ENCODE measurements at regions not wholly inside any gene's neighbourhood (a gene's known extent, or its start where the extent isn't known, plus 50 kb on each side); places are given as distances from the start of the nearest gene placed in this dataset.

DNA sequence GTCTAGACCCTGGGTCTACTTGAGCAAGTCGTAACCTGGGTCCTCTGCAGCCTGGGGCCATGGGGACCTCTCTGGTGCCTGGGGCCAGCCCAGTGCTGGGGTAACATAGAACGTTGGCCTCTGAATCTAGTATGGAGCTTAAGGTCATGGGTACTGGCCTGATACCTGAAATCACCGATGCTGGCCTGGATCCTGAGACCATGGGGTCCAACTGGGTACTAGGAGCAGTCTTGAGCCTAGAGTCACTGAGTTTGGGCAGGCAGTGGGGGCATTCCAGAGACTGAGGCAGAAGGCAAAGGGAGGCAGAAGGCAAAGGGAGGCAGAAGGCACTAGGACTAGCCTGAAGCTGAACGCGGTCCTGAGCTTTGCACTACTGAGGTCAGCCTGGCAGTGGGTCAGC is 1121.1 kb upstream of the PRR20A start:
- Histone ChIP-seq H3K4me1 (ENCODE audit: control insufficient read depth in 5 of 5, insufficient read depth in 5 of 5, low read length in 5 of 5) (no peaks in the 10 kb centered on the region), H3K27ac (ENCODE audit: low read depth in 1 of 2, low read length in 1 of 2) (no peak overlapping the region), H3K4me3 (no peak overlapping the region), H3K27me3 (ENCODE audit: control insufficient read depth in 3 of 3, insufficient read depth in 3 of 3, low read length in 2 of 3) (no peaks in the 10 kb centered on the region), H3K9me3 (ENCODE audit: control insufficient read depth in 4 of 4, insufficient read depth in 3 of 4, low read length in 3 of 4) (peaks cover 0 to 5% (median 1%) of the 10 kb centered on the region in 4 donors), H3K9ac (ENCODE audit: insufficient read depth in 1 of 2, low read length in 2 of 2) (no peak overlapping the region), H3K36me3 (ENCODE audit: control insufficient read depth in 4 of 4, insufficient read depth in 4 of 4, low read length in 4 of 4) (no peaks in the 10 kb centered on the region)
- DNase-seq (no peak), ATAC-seq (ENCODE audit: insufficient read depth, low FRiP score) (no peak)
- WGBS, 2 donors = 87 to 90% methylated on average over 5 of the region's 5 CpGs
- TF ChIP-seq, protein P1, sequence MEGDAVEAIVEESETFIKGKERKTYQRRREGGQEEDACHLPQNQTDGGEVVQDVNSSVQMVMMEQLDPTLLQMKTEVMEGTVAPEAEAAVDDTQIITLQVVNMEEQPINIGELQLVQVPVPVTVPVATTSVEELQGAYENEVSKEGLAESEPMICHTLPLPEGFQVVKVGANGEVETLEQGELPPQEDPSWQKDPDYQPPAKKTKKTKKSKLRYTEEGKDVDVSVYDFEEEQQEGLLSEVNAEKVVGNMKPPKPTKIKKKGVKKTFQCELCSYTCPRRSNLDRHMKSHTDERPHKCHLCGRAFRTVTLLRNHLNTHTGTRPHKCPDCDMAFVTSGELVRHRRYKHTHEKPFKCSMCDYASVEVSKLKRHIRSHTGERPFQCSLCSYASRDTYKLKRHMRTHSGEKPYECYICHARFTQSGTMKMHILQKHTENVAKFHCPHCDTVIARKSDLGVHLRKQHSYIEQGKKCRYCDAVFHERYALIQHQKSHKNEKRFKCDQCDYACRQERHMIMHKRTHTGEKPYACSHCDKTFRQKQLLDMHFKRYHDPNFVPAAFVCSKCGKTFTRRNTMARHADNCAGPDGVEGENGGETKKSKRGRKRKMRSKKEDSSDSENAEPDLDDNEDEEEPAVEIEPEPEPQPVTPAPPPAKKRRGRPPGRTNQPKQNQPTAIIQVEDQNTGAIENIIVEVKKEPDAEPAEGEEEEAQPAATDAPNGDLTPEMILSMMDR (IDR thresholded peaks at IDR 0.05; ENCODE audit: control extremely low read depth, extremely low read depth) = no peak

DNA sequence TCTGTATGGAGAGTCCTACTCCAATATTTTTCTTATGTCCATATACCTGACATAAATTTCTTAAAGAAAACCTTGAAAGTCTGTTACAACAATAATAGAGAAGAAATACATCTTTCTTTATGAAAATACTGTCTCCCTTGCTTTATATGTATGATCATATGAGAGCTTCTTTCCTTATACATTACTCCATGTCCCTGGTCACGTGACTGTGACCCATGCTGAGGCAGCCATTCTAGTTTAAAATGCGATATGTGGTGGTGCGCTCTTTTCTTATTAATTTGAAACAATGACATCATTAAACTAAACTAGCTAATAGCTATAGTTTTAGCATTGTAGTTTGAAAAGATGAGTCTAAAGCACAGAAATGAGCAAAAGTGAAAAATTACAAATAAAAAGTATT is 1120.3 kb upstream of the PRR20A start:
- no peak overlapping the region for H3K4me3 ChIP-seq
- ATAC-seq (ENCODE audit: insufficient read depth, low FRiP score) (no peak), DNase-seq (no peak)
- no peaks in the 10 kb centered on the region for H3K27me3 ChIP-seq (ENCODE audit: control insufficient read depth in 3 of 3, insufficient read depth in 3 of 3, low read length in 2 of 3)
- TF ChIP-seq, protein P1 (IDR thresholded peaks at IDR 0.05; ENCODE audit: control extremely low read depth, extremely low read depth) = no peak
- H3K36me3 ChIP-seq (ENCODE audit: control insufficient read depth in 4 of 4, insufficient read depth in 4 of 4, low read length in 4 of 4) = no peaks in the 10 kb centered on the region
- no peak overlapping the region for H3K9ac ChIP-seq (ENCODE audit: insufficient read depth in 1 of 2, low read length in 2 of 2)
- 89 to 94% methylated on average over 3 of the region's 3 CpGs for WGBS, 2 donors
- no peak overlapping the region for H3K27ac ChIP-seq (ENCODE audit: low read depth in 1 of 2, low read length in 1 of 2)
- H3K9me3 ChIP-seq (ENCODE audit: control insufficient read depth in 4 of 4, insufficient read depth in 3 of 4, low read length in 3 of 4) = peaks cover 0 to 5% (median 1%) of the 10 kb centered on the region in 4 donors
- H3K4me1 ChIP-seq (ENCODE audit: control insufficient read depth in 5 of 5, insufficient read depth in 5 of 5, low read length in 5 of 5) = no peaks in the 10 kb centered on the region

DNA sequence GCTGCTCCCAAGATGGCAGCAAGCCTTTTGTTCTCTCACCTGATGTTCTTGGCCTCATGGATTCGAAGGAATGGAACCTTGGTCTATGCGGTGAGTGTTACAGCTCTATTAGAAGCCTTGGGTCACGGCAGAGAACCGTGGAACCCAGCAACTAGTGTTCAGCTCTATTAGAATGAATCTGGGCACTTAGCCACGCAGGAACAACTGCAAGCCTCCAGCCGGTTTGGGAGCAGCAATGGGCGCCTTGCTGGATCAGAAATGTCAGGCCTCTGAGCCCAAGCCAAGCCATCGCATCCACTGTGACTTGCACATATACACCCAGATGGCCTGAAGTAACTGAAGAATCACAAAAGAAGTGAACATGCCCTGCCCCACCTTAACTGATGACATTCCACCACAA is 1100.7 kb upstream of the PRR20A start:
- ATAC-seq (ENCODE audit: insufficient read depth, low FRiP score) (no peak), DNase-seq (no peak)

DNA sequence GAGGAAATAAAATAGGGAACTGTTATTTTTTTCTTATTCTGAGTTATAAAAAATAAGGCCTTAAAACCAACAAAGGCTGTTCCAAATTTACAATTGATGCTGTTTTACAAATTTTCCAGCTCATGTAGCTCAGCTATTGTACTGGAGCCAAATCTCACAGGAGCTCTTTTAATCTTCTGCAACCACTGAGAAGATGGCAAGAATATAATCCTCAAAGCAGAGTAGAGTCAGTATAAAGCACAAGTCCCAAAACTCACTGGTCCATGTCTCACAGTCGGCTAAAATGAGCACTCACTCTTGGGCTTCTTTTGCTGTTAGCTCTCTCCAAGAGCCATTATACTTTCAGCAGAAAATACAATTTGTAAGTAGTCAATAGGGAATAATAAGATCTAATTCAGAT is 1074.4 kb upstream of the PRR20A start:
- H3K9ac ChIP-seq (ENCODE audit: insufficient read depth in 1 of 2, low read length in 2 of 2) = no peak overlapping the region
- no peak overlapping the region for H3K27ac ChIP-seq (ENCODE audit: low read depth in 1 of 2, low read length in 1 of 2)
- H3K36me3 ChIP-seq (ENCODE audit: control insufficient read depth in 4 of 4, insufficient read depth in 4 of 4, low read length in 4 of 4) = no peaks in the 10 kb centered on the region
- H3K4me3 ChIP-seq = no peak overlapping the region
- 91% methylated on average over 1 of the region's 1 CpG for WGBS, 2 donors
- TF ChIP-seq, protein P1 (IDR thresholded peaks at IDR 0.05; ENCODE audit: control extremely low read depth, extremely low read depth) = no peak
- H3K27me3 ChIP-seq (ENCODE audit: control insufficient read depth in 3 of 3, insufficient read depth in 3 of 3, low read length in 2 of 3) = no peaks in the 10 kb centered on the region
- ATAC-seq (ENCODE audit: insufficient read depth, low FRiP score) (no peak), DNase-seq (no peak)
- no peaks in the 10 kb centered on the region for H3K9me3 ChIP-seq (ENCODE audit: control insufficient read depth in 4 of 4, insufficient read depth in 3 of 4, low read length in 3 of 4)
- no peaks in the 10 kb centered on the region for H3K4me1 ChIP-seq (ENCODE audit: control insufficient read depth in 5 of 5, insufficient read depth in 5 of 5, low read length in 5 of 5)

More for the DNA sequence above, 1100.7 kb upstream of the PRR20A start:
- no peaks in the 10 kb centered on the region for H3K4me1 ChIP-seq (ENCODE audit: control insufficient read depth in 5 of 5, insufficient read depth in 5 of 5, low read length in 5 of 5)
- no peaks in the 10 kb centered on the region for H3K27me3 ChIP-seq (ENCODE audit: control insufficient read depth in 3 of 3, insufficient read depth in 3 of 3, low read length in 2 of 3)
- no peak overlapping the region for H3K27ac ChIP-seq (ENCODE audit: low read depth in 1 of 2, low read length in 1 of 2)
- no peak overlapping the region for H3K9ac ChIP-seq (ENCODE audit: insufficient read depth in 1 of 2, low read length in 2 of 2)
- H3K4me3 ChIP-seq = no peak overlapping the region
- WGBS, 2 donors = 88 to 95% methylated on average over 8 of the region's 8 CpGs
- no peaks in the 10 kb centered on the region for H3K36me3 ChIP-seq (ENCODE audit: control insufficient read depth in 4 of 4, insufficient read depth in 4 of 4, low read length in 4 of 4)
- no peaks in the 10 kb centered on the region for H3K9me3 ChIP-seq (ENCODE audit: control insufficient read depth in 4 of 4, insufficient read depth in 3 of 4, low read length in 3 of 4)
- TF ChIP-seq, protein P1 (IDR thresholded peaks at IDR 0.05; ENCODE audit: control extremely low read depth, extremely low read depth) = no peak

All from lung (tissue), 11 donors.